GM19351 (cell line): ENCODE measurements at regions not wholly inside any gene's neighbourhood (a gene's known extent, or its start where the extent isn't known, plus 50 kb on each side); places are given as distances from the start of the nearest gene placed in this dataset.

Experiments
- ATAC-seq: cut with Tn5 transposase; IDR thresholded peaks from one replicate; pipeline ENCODE4 v1.9.1; 2021; ENCODE audit warnings: mild to moderate bottlenecking, moderate library complexity; ENCODE audit not compliant: unreplicated experiment

- no peak for ATAC-seq
These were observed 60.1 kb downstream of the NABP1 start for GRCh38 chr2:191738003-191738402.

- no peak for ATAC-seq
These were observed 60.7 kb downstream of the NABP1 start for GRCh38 chr2:191738667-191739066.

- ATAC-seq = no peak
These were observed 61.3 kb downstream of the NABP1 start for GRCh38 chr2:191739194-191739593.

GRCh38 chr2:191740016-191740419, 62.1 kb downstream of the NABP1 start:
- ATAC-seq = peak; percentile 93

- no peak for ATAC-seq
These were observed 62.8 kb downstream of the NABP1 start for GRCh38 chr2:191740759-191741158.

GRCh38 chr2:191746346-191747169, 68.6 kb downstream of the NABP1 start:
- ATAC-seq = no peak

- no peak for ATAC-seq
These were observed 69.2 kb downstream of the NABP1 start for GRCh38 chr2:191747170-191747530.

GRCh38 chr2:191748059-191748461, 70.1 kb downstream of the NABP1 start:
- peak; percentile 38 for ATAC-seq

- ATAC-seq = peak; percentile 76
These were observed 70.7 kb downstream of the NABP1 start for GRCh38 chr2:191748528-191749180.

GRCh38 chr2:191749181-191749540, 71.2 kb downstream of the NABP1 start:
- peak; percentile 20 for ATAC-seq

- ATAC-seq = no peak
These were observed 76.2 kb downstream of the NABP1 start for GRCh38 chr2:191754103-191754502.

GRCh38 chr2:191756761-191757160, 78.8 kb downstream of the NABP1 start:
- no peak for ATAC-seq

GRCh38 chr2:191757208-191757607, 79.3 kb downstream of the NABP1 start:
- ATAC-seq = no peak

GRCh38 chr2:191758518-191759507, 80.9 kb downstream of the NABP1 start:
- ATAC-seq = peak; percentile 100

- no peak for ATAC-seq
These were observed 81.7 kb downstream of the NABP1 start for GRCh38 chr2:191759680-191760079.

- no peak for ATAC-seq
These were observed 82.8 kb downstream of the NABP1 start for GRCh38 chr2:191760655-191761262.

- ATAC-seq = no peak
These were observed 73.8 kb downstream of the CAVIN2 start for GRCh38 chr2:191773136-191773535.

- no peak for ATAC-seq
These were observed 69.5 kb downstream of the CAVIN2 start for GRCh38 chr2:191777351-191777750.

- no peak for ATAC-seq
These were observed 68.8 kb downstream of the CAVIN2 start for GRCh38 chr2:191778041-191778440.

- no peak for ATAC-seq
These were observed 64.5 kb downstream of the CAVIN2 start for GRCh38 chr2:191782351-191782750.

- ATAC-seq = peak; percentile 90
These were observed 63.5 kb downstream of the CAVIN2 start for GRCh38 chr2:191783416-191783815.
